ENCODE measurements at regions not wholly inside any gene's neighbourhood (a gene's known extent, or its start where the extent isn't known, plus 50 kb on each side); places are given as distances from the start of the nearest gene placed in this dataset.
A peak's percentile ranks its signal among the peaks of the same experiment; 100 is the strongest.
"Not testable (repeated sequence)": the region's sequence is repeated elsewhere in the genome, so short reads cannot be mapped to it uniquely, and the experiment has no call there.

- no peak for DNase-seq
Observed at GRCh38 chr14:88929656-88930436, 105.4 kb downstream of the TTC8 start.

DNA sequence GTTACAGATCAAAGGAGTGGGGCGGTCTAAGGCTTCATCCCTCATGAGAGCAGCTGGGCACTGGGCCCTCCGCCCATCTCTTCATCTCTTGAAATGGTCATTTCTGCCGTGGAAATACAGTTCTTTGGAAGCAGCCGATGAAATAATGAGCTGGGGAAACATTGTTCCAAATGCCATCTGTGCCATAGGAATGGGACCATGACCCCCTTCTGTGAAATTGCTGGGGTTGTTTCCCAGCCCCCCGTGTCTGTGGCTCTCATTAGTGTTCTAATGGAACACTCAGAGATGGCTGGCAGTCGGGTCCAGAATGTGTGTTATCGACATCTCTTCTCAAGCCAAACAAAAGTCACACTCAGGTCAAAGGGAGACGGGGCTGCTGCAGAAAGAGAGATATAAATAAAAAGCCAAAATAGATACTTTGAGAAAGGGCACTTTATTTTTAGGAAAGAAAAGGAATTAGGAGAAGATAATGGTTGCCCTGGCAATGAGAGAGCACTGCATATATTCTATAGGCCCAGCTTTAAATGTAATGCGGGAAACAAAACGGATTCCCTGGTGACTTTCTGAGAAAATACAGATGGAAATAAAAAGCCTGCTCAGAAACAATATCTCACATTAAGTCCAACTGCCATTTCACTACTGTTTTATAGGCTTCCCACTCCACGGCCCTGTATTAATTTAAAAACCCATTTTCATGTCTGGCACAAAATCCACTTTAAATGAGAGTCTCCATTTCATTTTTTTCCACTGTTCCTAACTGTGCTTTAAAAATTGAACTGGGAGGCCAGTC, 107.1 kb downstream of the TTC8 start:
- DNase-seq: no peak

DNA sequence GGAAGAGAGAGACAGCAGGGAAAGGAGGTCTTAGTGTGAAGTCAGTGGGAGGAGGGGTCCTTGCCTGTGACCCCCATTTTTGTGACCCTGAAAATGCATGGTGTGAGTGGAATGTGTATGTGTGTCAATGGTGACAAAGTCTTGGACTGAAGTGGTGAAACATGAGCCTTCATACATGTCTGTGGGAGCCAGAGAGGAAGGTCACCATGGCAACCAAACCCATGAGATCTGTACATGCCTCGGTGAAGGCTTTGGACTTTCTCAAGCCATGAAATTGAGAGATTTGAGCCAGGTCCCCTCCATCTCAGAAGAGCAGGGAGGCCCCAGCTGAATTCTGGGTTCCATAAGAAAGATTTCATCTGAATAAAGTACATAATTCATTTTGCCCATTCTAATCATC, 108.7 kb downstream of the TTC8 start:
- peak; percentile 82 for DNase-seq

DNA sequence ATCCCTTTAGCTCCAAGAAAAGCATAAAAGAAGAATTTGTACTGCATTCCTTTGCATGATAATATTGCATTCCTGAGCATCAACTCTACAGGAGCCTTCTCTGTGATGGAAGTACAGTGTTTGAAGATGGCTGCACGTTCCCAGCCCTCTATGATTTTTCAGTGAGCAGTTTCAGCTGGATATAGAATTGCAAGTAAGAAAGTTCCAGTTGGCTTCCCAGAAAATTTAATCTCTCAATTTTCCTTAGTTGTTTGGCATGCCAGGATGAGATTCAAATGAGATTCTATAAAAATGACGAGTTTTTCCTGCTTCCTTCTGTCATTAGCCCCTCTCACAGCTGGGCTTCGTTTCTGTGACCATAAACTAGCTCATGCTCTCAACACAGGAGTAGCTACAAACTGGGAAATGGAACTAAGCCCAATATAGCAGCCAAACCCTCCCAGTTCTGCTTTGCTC, 109.9 kb downstream of the TTC8 start:
- no peak for DNase-seq

GRCh38 chr14:88935083-88935482, 110.6 kb downstream of the TTC8 start:
- no peak for DNase-seq

DNA sequence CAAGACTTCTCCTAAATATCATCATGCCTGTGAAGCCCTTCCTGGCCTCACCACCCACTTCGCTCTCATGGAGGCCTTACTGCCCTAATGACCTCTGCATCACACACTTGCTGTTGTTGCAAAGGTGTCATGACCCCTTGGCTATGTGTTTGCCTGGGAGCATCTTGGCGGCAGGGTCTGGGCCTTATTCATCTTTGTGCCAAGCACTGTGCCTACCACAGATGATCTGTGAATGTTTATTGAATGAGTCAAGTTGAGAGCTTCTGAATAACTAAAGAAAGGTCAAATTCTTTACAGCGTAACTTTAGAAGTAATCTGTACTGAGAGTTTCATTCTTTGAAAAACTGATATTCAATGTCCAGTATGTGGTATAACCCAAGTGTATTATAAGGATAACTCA, 113.3 kb downstream of the TTC8 start:
- DNase-seq: no peak

- no peak for DNase-seq
Observed at GRCh38 chr14:88940671-88941070, 116.2 kb downstream of the TTC8 start.

GRCh38 chr14:88941414-88941813, 117.0 kb downstream of the TTC8 start:
- DNase-seq: no peak

DNA sequence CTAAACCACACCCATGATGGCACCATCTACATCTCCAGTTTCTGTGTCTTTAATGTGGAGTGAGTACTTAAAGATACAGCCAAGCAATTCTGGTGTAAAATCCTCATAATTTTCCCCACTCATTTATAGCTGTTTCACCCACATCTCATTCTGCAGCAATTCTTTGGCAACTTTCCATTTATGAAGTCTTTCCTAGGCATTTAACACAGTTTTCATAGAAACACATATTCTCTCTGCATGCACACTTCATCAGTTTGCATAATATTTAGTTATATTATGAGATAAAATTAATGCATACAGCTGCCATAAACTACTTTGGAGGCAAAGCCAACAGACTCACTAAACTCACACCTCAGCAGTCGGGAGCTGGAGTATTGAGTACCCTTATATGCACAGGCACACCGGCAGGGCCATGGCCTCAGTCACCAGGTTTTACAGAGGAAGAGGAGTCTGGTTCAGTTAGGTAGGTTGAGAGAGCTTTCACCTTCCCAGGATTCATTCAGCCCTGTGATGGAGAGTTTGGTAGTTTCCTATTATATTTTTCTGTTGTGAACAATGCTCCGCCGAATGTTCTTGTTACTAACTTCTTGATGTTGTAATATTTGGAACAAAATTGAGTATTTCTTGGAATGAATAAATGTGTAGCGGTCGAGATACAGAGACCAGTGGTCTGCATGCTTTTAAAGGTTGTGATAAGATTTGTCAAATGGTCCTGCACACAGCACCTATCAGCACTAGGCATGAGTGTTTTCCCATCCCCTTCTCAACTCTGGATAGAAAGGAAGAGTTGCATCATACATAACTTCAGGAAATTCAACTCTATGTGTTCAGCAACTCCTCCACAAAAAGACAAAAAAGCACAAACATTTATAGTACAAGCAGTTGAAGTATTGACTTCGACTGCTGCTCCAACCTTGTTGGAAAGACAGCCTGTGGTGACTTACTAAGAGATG, 123.5 kb downstream of the TTC8 start:
- no peak for DNase-seq

DNA sequence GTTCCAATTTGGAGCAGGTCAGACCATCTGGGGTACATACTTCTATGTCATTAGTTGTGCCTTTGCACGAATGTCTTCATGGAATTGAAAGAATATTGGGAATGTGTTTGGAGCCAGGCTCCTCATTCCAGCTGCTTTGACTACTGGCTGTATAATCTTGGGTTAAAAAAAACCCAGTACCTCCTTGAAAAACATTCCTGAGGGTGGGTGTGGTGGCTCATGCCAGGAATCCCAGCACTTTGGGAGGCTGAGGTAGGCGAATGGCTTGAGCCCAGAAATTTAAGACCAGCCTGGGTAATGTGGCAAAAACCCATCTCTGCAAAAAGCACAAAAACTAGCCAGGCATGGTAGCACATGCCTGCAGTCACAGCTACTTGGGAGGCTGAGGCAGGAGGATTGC, 125.6 kb downstream of the TTC8 start:
- DNase-seq: no peak

GRCh38 chr14:88951370-88951769, 126.9 kb downstream of the TTC8 start:
- no peak for DNase-seq

GRCh38 chr14:88952901-88953300, 128.4 kb downstream of the TTC8 start:
- no peak for DNase-seq

DNA sequence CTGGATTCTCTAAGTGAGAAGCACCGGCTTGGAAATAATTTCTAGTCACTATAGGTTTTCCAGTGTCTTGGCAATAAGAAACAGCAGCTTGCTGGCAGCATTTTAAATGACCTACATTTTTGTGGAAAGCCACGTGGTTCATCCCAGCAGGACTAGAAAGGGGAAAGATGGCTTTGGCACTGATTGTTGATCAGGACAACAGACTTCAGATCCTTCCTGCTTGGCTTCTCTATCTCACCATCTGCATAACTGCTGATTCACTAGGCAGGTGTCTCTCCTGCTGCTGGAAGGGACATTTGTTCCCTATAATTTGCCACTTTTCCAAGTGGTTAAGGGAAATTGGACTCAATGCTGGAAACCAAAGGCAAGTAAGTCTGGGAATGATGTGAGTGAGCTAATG, 131.0 kb downstream of the TTC8 start:
- no peak for DNase-seq

DNA sequence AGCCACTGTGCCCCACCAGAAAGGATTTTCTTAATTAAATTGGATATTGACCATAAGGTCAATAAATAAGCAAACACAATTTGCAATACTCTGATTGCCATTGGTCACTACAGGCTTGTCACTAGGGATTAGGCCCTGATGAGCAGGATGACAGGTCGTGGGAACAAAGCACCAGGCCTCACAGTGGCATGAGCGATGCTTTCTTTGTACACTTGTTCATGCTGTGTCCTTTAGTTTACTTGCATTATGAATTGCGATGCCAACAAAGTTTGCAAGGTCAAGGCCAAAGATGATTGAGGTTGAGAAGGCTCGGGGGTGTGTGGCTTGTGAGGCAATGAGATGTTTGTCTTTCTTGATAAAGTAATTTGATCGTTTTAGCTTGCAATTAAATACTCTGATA, 136.0 kb downstream of the TTC8 start:
- DNase-seq: no peak

- no peak for DNase-seq
Observed at GRCh38 chr14:88961214-88961613, 136.8 kb downstream of the TTC8 start.

DNA sequence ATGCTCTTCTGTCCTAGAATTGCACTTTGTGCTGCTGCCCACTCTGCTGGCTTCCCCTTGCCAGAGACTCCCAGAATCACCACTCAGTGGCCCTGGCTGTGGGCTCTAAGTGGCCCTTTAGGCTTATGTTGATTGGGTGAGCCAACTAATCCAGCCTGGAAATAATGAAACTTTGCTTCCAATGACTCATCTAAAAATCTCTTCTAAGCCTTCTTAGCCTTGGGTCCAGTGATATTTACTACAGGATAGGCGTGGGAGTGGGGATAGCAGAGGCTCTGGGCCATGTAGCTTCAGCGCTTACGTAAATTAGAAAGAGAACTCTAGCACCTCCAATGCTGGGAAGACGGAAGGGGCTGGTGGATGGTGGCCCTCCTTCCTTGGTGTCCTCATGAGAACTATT, 137.9 kb downstream of the TTC8 start:
- no peak for DNase-seq

DNA sequence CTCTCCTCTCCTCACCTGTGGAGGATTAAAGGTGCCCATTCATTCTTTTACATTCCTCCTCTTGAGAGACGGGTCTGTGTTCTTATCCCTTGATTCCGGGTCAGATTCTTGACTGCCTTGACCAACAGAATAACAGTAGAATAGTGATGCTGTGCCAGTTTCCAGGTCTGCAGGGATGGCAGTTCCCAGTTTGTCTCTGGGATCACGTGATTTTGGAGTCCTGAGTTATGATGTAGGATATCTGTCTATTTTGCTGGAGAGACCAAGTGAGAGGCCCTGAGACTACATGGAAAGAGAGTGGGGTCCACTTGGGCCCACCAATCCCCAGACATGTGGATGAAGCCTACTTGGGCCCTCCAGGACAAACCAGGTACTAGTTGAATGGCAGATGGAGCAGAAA, 142.8 kb downstream of the TTC8 start:
- no peak for DNase-seq

GRCh38 chr14:88975043-88975830, 150.8 kb downstream of the TTC8 start:
- DNase-seq: peak; percentile 44

GRCh38 chr14:88975926-88976325, 151.5 kb downstream of the TTC8 start:
- no peak for DNase-seq

- DNase-seq: not testable (repeated sequence)
Observed at GRCh38 chr14:88980907-88981306, 156.5 kb downstream of the TTC8 start.

GRCh38 chr14:88981948-88982347, 157.5 kb downstream of the TTC8 start:
- DNase-seq: no peak

GRCh38 chr14:88983755-88984154, 159.3 kb downstream of the TTC8 start:
- no peak for DNase-seq

Data from DMS79 treated with DMSO at 0.1 percent for 48 hours (cell line).